Activated naive CD4-positive, alpha-beta T cell treated with anti-CD3 and anti-CD28 coated beads, Interleukin-2, amount 10 ng/mL, durations not matched to agents 7 days and 5 days (primary cell): ENCODE measurements at regions not wholly inside any gene's neighbourhood (a gene's known extent, or its start where the extent isn't known, plus 50 kb on each side); places are given as distances from the start of the nearest gene placed in this dataset.

Source experiments
- CTCF ChIA-PET: fragments of 350-600 bp; sonication (Branson Sonifier 250); formaldehyde crosslinking; loops from one replicate; lab custom pipeline; 2021; ENCODE audit warnings: antibody characterized with exemption; lab: Charles Lee
- DNase-seq: peaks from one replicate; pipeline ENCODE4 v3.0.0-alpha.2; 2020
- H3K27ac Mint-ChIP-seq: one replicate; pipeline ENCODE4 v1.8.0; 2021; ENCODE audit warnings: mild to moderate bottlenecking, moderate library complexity, mixed read lengths
- H3K27me3 Mint-ChIP-seq: one replicate; pipeline ENCODE4 v1.8.0; 2021; ENCODE audit warnings: mild to moderate bottlenecking, mixed read lengths
- H3K36me3 Mint-ChIP-seq: one replicate; pipeline ENCODE4 v1.8.0; 2021; ENCODE audit warnings: mixed read lengths
- H3K4me1 Mint-ChIP-seq: one replicate; pipeline ENCODE4 v1.8.0; 2021; ENCODE audit warnings: mixed read lengths
- H3K4me3 Mint-ChIP-seq: one replicate; pipeline ENCODE4 v1.8.0; 2021; ENCODE audit warnings: mild to moderate bottlenecking, moderate library complexity, mixed read lengths
- H3K9me3 Mint-ChIP-seq: one replicate; pipeline ENCODE4 v1.8.0; 2021; ENCODE audit warnings: mixed read lengths

GRCh38 chr10:25661632-25662031 is 272.4 kb upstream of the MYO3A start:
- H3K4me3 Mint-ChIP-seq = no peak overlapping the region

GRCh38 chr10:25666276-25666675 is 267.8 kb upstream of the MYO3A start:
- H3K9me3 Mint-ChIP-seq = no peaks in the 10 kb centered on the region
- H3K27me3 Mint-ChIP-seq = no peaks in the 10 kb centered on the region
- H3K4me3 Mint-ChIP-seq = no peak overlapping the region
- CTCF ChIA-PET = no interaction called here
- H3K4me1 Mint-ChIP-seq = no peaks in the 10 kb centered on the region
- H3K36me3 Mint-ChIP-seq = no peaks in the 10 kb centered on the region
- no peak for DNase-seq
- no peak overlapping the region for H3K27ac Mint-ChIP-seq

More at GRCh38 chr10:25661632-25662031, 272.4 kb upstream of the MYO3A start:
- DNase-seq = no peak
- Mint-ChIP-seq H3K27ac (no peak overlapping the region), H3K4me1 (no peaks in the 10 kb centered on the region), H3K27me3 (no peaks in the 10 kb centered on the region), H3K36me3 (no peaks in the 10 kb centered on the region), H3K9me3 (no peaks in the 10 kb centered on the region)
- CTCF ChIA-PET = no interaction called here

DNA sequence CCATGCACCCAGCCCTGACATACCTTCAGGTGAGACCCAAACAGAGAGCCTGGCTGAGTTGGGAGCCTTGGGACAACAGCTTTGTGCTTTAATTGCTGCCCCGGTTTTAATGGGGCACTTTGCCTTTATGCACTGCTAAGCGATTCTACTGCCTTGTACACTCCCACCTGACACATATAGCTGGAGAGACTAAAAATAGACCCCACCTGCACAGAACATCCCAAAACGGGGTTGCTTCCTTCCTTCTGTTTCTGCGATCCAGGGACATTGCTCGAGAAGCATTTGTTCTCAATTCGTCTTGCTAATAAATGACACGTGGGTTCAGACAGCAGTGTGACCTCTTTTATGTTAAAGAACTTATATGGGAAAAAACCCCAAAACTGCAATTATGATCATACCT is 258.8 kb upstream of the MYO3A start:
- H3K4me1 Mint-ChIP-seq = no peaks in the 10 kb centered on the region
- no peak overlapping the region for H3K27ac Mint-ChIP-seq
- H3K27me3 Mint-ChIP-seq = no peaks in the 10 kb centered on the region
- no peaks in the 10 kb centered on the region for H3K36me3 Mint-ChIP-seq
- no peak overlapping the region for H3K4me3 Mint-ChIP-seq
- H3K9me3 Mint-ChIP-seq = peaks cover 7% of the 10 kb centered on the region
- CTCF ChIA-PET = no interaction called here
- no peak for DNase-seq

GRCh38 chr10:25675615-25676014 is 258.4 kb upstream of the MYO3A start:
- CTCF ChIA-PET = no interaction called here
- no peaks in the 10 kb centered on the region for H3K36me3 Mint-ChIP-seq
- no peak for DNase-seq
- no peaks in the 10 kb centered on the region for H3K4me1 Mint-ChIP-seq
- peaks cover 7% of the 10 kb centered on the region for H3K9me3 Mint-ChIP-seq
- H3K4me3 Mint-ChIP-seq = no peak overlapping the region
- no peak overlapping the region for H3K27ac Mint-ChIP-seq
- H3K27me3 Mint-ChIP-seq = no peaks in the 10 kb centered on the region

DNA sequence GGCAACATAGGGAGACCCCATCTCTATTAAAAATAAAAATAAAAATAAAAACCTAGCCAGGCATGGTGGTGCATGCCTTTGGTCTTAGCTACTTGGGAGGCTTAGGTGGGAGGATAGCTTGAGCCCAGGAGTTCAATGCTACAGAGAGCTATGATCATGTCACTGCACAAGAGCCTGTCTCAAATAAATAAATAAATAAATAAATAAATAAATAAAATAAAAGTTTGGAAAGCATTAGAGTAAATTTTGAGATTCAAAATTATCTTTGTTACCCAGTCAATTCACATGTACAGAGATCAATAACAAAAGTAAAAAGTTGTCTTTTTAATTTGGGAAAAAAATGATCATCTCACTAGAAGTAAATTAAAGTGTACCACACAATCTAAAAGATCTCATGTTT is 255.8 kb upstream of the MYO3A start:
- Mint-ChIP-seq H3K4me1 (no peaks in the 10 kb centered on the region), H3K9me3 (peaks cover 7% of the 10 kb centered on the region), H3K27me3 (no peaks in the 10 kb centered on the region), H3K27ac (no peak overlapping the region), H3K36me3 (no peaks in the 10 kb centered on the region), H3K4me3 (no peak overlapping the region)
- CTCF ChIA-PET = no interaction called here
- no peak for DNase-seq

- H3K27me3 Mint-ChIP-seq = no peaks in the 10 kb centered on the region
- no peaks in the 10 kb centered on the region for H3K4me1 Mint-ChIP-seq
- DNase-seq = no peak
- no peaks in the 10 kb centered on the region for H3K36me3 Mint-ChIP-seq
- CTCF ChIA-PET = no interaction called here
- H3K4me3 Mint-ChIP-seq = no peak overlapping the region
- H3K27ac Mint-ChIP-seq = no peak overlapping the region
- H3K9me3 Mint-ChIP-seq = peaks cover 7% of the 10 kb centered on the region
Observed at GRCh38 chr10:25678666-25679065, 255.4 kb upstream of the MYO3A start.

DNA sequence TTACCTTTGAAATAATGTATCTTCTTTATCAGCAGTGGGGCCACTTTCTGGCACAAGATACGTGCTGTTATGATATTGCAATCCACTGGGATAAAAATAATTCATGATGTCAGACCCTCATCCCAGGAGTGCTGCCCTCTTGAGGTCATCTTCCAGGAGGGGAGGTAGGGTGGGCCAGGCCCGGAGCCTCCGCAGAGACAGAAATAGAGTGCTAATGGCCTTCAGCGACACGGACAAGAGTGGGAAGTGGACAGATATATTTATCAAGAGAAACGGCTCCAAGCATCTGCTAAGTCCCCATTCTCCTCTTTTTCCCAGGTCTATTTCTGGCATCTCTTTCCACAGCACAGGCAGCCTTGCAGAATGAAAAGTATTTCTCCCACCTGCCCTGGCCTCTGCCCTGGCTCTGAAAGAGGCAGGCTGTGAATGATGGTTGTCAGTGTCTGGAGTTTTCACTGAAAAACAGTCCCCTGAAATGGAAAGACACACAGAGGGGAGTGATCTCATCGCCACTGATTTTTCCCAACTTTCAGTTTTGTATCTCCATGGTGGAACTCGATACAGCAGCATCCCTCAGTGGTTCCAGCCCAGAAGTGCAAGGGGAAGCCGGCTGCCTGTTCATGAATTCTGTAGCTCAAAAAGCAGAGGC is 251.7 kb upstream of the MYO3A start:
- H3K4me3 Mint-ChIP-seq = no peak overlapping the region
- H3K4me1 Mint-ChIP-seq = no peaks in the 10 kb centered on the region
- no peak overlapping the region for H3K27ac Mint-ChIP-seq
- DNase-seq = no peak
- H3K9me3 Mint-ChIP-seq = no peaks in the 10 kb centered on the region
- no peaks in the 10 kb centered on the region for H3K36me3 Mint-ChIP-seq
- H3K27me3 Mint-ChIP-seq = no peaks in the 10 kb centered on the region
- CTCF ChIA-PET = no interaction called here

DNA sequence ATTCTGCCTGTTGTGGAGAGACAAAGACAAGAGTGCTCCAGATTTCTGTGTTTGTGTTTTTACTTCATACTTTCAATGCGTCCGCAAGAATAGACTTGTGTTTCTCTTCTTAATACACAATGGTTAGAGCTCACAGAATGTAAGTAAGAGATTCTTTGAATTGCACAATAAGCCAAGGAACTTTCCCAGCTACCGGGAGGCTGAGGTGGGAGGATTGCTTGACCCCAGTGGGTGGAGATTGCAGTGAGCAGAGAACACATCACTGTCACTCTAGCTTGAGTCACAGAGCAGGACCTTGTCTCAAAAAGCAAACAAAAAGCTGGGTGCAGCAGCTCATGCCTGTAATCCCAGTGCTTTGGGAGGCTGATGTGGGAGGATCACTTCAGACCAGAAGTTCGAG is 250.7 kb upstream of the MYO3A start:
- H3K27ac Mint-ChIP-seq = no peak overlapping the region
- no peak overlapping the region for H3K4me3 Mint-ChIP-seq
- H3K4me1 Mint-ChIP-seq = no peaks in the 10 kb centered on the region
- CTCF ChIA-PET = no interaction called here
- H3K27me3 Mint-ChIP-seq = no peaks in the 10 kb centered on the region
- DNase-seq = no peak
- H3K36me3 Mint-ChIP-seq = no peaks in the 10 kb centered on the region
- no peaks in the 10 kb centered on the region for H3K9me3 Mint-ChIP-seq

GRCh38 chr10:25687521-25687920 is 246.5 kb upstream of the MYO3A start:
- Mint-ChIP-seq H3K36me3 (no peaks in the 10 kb centered on the region), H3K4me1 (no peaks in the 10 kb centered on the region), H3K9me3 (no peaks in the 10 kb centered on the region), H3K4me3 (no peak overlapping the region), H3K27ac (no peak overlapping the region), H3K27me3 (no peaks in the 10 kb centered on the region)
- no peak for DNase-seq
- CTCF ChIA-PET = no interaction called here

- Mint-ChIP-seq H3K9me3 (no peaks in the 10 kb centered on the region), H3K4me3 (no peak overlapping the region), H3K27ac (no peak overlapping the region), H3K4me1 (no peaks in the 10 kb centered on the region), H3K27me3 (no peaks in the 10 kb centered on the region), H3K36me3 (no peaks in the 10 kb centered on the region)
- CTCF ChIA-PET = no interaction called here
- no peak for DNase-seq
Observed at GRCh38 chr10:25689346-25690100, 244.5 kb upstream of the MYO3A start.

GRCh38 chr10:25692761-25693160 is 241.3 kb upstream of the MYO3A start:
- Mint-ChIP-seq H3K9me3 (no peaks in the 10 kb centered on the region), H3K4me1 (no peaks in the 10 kb centered on the region), H3K27ac (no peak overlapping the region), H3K36me3 (no peaks in the 10 kb centered on the region), H3K4me3 (no peak overlapping the region), H3K27me3 (no peaks in the 10 kb centered on the region)
- no peak for DNase-seq
- CTCF ChIA-PET = no interaction called here

GRCh38 chr10:25694206-25694933 is 239.7 kb upstream of the MYO3A start:
- no peaks in the 10 kb centered on the region for H3K36me3 Mint-ChIP-seq
- H3K4me3 Mint-ChIP-seq = no peak overlapping the region
- H3K4me1 Mint-ChIP-seq = no peaks in the 10 kb centered on the region
- no peaks in the 10 kb centered on the region for H3K27me3 Mint-ChIP-seq
- DNase-seq = no peak
- no peak overlapping the region for H3K27ac Mint-ChIP-seq
- CTCF ChIA-PET = no interaction called here
- no peaks in the 10 kb centered on the region for H3K9me3 Mint-ChIP-seq

GRCh38 chr10:25694971-25695370 is 239.1 kb upstream of the MYO3A start:
- no peak overlapping the region for H3K27ac Mint-ChIP-seq
- H3K4me3 Mint-ChIP-seq = no peak overlapping the region
- H3K27me3 Mint-ChIP-seq = peaks cover 4% of the 10 kb centered on the region
- no peak for DNase-seq
- no peaks in the 10 kb centered on the region for H3K4me1 Mint-ChIP-seq
- H3K36me3 Mint-ChIP-seq = no peaks in the 10 kb centered on the region
- H3K9me3 Mint-ChIP-seq = no peaks in the 10 kb centered on the region
- CTCF ChIA-PET = no interaction called here

- CTCF ChIA-PET = no interaction called here
- no peaks in the 10 kb centered on the region for H3K36me3 Mint-ChIP-seq
- H3K4me3 Mint-ChIP-seq = no peak overlapping the region
- no peak overlapping the region for H3K27ac Mint-ChIP-seq
- no peak for DNase-seq
- H3K4me1 Mint-ChIP-seq = no peaks in the 10 kb centered on the region
- no peaks in the 10 kb centered on the region for H3K9me3 Mint-ChIP-seq
- H3K27me3 Mint-ChIP-seq = peaks cover 4% of the 10 kb centered on the region
Observed at GRCh38 chr10:25695586-25695985, 238.4 kb upstream of the MYO3A start.
